ENCODE measurements at regions not wholly inside any gene's neighbourhood (a gene's known extent, or its start where the extent isn't known, plus 50 kb on each side); places are given as distances from the start of the nearest gene placed in this dataset.

GRCh38 chr22:26974914-26975803 is 317.8 kb downstream of the MIAT start:
- peak; percentile 16 for DNase-seq

- DNase-seq = no peak
These were observed 318.5 kb downstream of the MIAT start for GRCh38 chr22:26975865-26976264.

- no peak for DNase-seq
These were observed 320.5 kb downstream of the MIAT start for GRCh38 chr22:26977741-26978376.

- no peak for DNase-seq
These were observed 321.9 kb downstream of the MIAT start for GRCh38 chr22:26979294-26979693.

- no peak for DNase-seq
These were observed 323.7 kb downstream of the MIAT start for GRCh38 chr22:26981111-26981510.

GRCh38 chr22:26981541-26981940 is 324.2 kb downstream of the MIAT start:
- no peak for DNase-seq

GRCh38 chr22:26983311-26983710 is 325.9 kb downstream of the MIAT start:
- peak; percentile 84 for DNase-seq

- no peak for DNase-seq
These were observed 327.8 kb downstream of the MIAT start for GRCh38 chr22:26985206-26985605.

GRCh38 chr22:26985931-26986782 is 328.8 kb downstream of the MIAT start:
- peak; percentile 30 for DNase-seq

- DNase-seq = no peak
These were observed 329.5 kb downstream of the MIAT start for GRCh38 chr22:26986884-26987283.

- no peak for DNase-seq
These were observed 333.3 kb downstream of the MIAT start for GRCh38 chr22:26990503-26991189.

GRCh38 chr22:26992556-26992955 is 335.2 kb downstream of the MIAT start:
- no peak for DNase-seq

- DNase-seq = no peak
These were observed 336.5 kb downstream of the MIAT start for GRCh38 chr22:26993886-26994285.

GRCh38 chr22:26994801-26995200 is 337.4 kb downstream of the MIAT start:
- no peak for DNase-seq

- no peak for DNase-seq
These were observed 337.8 kb downstream of the MIAT start for GRCh38 chr22:26995235-26995634.

GRCh38 chr22:26996154-26996553 is 338.8 kb downstream of the MIAT start:
- no peak for DNase-seq

- no peak for DNase-seq
These were observed 340.7 kb downstream of the MIAT start for GRCh38 chr22:26998129-26998528.

GRCh38 chr22:26998716-26999115 is 341.3 kb downstream of the MIAT start:
- DNase-seq = no peak

GRCh38 chr22:27003297-27003696 is 345.9 kb downstream of the MIAT start:
- no peak for DNase-seq

- DNase-seq = no peak
These were observed 347.0 kb downstream of the MIAT start for GRCh38 chr22:27004434-27004833.

- DNase-seq = no peak
These were observed 351.1 kb downstream of the MIAT start for GRCh38 chr22:27008454-27008853.

GRCh38 chr22:27011133-27011532 is 353.7 kb downstream of the MIAT start:
- DNase-seq = no peak

- DNase-seq = no peak
These were observed 354.3 kb downstream of the MIAT start for GRCh38 chr22:27011717-27012116.

Data from kidney glomerular epithelial cell (primary cell).